ENCODE measurements at regions not wholly inside any gene's neighbourhood (a gene's known extent, or its start where the extent isn't known, plus 50 kb on each side); places are given as distances from the start of the nearest gene placed in this dataset.
A peak's percentile ranks its signal among the peaks of the same experiment; 100 is the strongest.
"Not testable (repeated sequence)": the region's sequence is repeated elsewhere in the genome, so short reads cannot be mapped to it uniquely, and the experiment has no call there.

DNA sequence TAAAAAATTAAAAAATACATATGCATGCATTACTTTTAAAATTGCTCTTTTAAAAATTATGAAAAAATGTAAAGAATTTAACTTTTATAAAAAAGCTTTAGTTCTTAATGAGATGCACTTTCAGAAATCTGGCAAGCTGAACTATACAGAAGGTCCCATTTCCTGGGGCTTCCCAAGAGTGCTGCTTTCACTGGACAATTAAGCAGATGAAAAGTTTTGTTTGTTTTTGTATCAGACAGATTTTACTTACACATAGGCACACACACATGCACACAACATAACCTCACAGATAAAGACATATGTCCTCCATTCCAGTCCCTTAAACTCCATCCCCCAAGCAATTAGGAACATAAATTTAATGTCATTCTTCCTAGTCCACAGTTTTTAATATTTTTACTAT is 402.3 kb upstream of the ASIC2 start:
- no peak for DNase-seq (ENCODE audit: low spot score)

DNA sequence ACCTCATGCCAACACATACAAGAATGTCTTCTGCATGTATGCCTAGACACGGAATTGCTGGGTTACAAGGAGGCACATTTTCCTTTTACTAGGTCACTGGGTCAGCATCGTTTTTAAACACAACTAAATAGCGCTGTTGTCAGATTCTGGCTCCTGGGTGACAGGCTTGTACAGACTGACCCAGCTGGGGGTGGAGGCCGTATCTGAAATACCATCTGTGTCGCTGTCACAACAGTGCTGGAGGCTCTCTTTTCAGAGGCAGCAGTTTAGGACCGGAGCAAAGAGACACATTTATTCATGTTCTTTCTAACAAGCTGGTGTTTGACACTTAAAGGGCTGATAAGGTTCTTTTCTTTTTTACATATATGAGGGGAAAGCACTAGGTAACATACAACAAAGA is 403.0 kb upstream of the ASIC2 start:
- DNase-seq (ENCODE audit: low spot score): no peak

DNA sequence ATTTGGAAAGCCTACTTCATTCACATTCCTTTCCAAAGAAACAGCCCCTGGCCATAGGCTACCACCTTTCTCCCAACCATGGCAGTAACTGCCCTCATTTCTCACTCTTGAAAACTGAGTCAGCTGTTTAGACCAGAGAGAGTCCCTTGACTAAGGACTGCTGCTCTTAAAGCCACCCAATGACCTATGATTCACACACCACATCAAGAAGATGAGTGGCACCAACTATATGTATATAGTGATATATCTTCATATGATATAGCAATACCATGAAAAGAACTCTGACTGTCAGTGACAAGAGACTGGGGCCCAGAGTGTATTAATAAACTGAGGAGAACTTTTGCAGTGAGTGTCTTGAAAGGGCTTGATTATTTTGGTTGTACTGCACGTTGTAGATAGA is 404.5 kb upstream of the ASIC2 start:
- no peak for DNase-seq (ENCODE audit: low spot score)

DNA sequence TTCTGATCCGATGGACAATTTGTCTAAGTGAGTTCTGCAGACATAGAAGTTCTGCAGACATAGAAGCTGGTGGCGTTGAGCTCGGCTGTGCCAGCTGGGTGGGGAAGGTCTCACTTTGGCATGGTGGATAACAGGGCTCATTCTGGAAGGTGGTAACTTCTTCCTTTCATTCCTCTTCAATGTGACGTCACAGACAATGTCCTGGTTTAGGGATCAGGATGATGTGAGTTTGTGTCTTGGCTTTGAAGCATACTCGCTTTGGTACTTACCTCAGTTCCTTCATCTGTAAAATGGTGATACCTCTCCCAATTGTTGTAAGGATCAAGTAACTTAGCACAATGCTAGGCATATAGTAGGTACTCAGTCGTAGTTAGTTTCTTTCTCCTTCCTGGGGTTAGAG is 408.8 kb upstream of the ASIC2 start:
- no peak for DNase-seq (ENCODE audit: low spot score)

DNA sequence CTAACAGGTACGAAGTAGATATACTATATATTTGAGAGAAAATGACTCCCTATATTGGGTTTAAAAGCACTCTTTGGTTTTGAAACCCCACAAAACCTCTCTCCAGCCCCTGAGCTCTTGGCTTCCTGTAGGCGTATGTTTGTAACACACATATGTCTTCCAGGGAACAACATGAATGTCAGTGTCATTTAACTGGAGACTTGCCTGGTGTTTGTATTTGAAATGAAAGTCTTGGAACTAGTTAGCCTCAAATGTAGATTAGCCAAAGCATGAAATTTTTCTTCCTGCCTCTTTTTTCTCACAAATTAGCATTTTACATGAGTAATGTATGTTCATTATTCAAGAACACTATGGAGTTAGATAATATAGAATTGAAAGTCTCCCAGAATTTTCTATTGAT is 411.8 kb upstream of the ASIC2 start:
- no peak for DNase-seq (ENCODE audit: low spot score)

DNA sequence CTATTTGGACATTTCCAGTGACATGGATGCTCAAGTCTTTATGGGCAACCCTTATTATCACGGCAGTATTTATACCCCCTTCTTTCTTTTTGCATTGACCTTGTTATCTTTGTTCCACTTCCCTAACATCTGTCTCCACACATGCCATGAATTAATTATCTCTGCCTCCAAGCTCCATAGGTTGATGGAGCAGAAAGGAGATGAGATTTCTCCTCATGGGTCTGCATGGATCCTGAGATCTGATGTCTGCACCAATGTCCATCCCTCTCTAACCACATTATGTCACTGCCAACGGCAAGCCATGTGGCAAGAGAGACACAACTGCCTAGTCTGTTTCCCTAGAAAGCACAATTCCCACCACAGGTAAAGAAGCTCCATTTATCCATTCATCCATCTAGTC is 416.8 kb upstream of the ASIC2 start:
- no peak for DNase-seq (ENCODE audit: low spot score)

DNA sequence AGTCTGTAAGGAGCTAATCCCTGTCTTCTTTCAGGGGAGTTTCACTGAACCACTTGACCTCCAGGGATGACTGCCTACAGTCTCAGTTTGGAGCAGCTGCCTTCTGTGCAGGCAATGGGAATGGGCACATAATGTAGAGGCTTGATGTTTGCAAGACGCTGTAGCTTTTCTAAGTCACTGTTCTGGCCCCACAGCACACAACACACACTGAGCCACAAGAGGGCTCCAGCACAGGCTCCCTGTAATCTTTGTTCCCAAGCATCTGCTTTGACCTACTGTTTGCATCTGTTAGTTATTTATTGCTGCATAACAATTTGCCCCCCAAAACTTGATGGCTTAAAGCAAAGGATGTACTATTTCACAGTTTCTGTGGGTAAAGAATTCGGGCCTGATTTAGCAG is 419.0 kb upstream of the ASIC2 start:
- no peak for DNase-seq (ENCODE audit: low spot score)

DNA sequence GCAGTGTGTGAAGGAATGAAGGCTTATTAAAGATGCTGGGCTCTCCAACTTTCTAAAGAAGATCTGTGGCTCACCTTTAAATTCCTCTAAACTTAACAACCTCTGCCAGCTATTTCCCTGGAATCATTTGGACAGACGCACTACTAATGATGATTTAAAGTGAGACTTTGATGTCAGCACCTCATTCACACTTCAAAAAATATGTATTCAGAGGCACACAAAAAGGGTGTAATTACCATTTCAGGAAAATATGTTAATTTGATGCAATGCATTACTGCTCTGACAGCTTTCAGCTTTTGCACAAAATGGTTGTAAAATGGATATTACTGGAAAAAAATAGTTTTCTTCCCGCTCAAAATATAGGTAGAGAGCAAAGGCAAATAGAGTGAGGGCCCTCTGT is 423.9 kb upstream of the ASIC2 start:
- DNase-seq (ENCODE audit: low spot score): no peak

DNA sequence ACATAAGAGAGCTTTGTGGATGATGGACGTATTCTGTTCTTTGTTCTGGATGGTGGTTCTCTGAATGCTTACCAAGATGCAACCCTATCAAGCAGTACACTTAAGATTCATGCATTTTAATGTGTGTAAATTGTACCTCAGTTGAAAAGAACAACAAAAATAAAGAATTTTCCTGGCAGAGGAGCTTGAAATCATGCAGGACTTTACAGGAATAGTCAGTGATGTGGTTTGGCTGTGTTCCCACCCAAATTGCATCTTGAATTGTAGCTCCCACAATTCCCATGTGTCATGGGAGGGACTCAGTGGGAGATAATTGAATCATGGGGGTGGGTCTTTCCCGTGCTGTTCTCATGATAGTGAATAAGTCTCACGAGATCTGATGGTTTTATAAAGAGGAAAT is 430.6 kb upstream of the ASIC2 start:
- DNase-seq (ENCODE audit: low spot score): not testable (repeated sequence)

DNA sequence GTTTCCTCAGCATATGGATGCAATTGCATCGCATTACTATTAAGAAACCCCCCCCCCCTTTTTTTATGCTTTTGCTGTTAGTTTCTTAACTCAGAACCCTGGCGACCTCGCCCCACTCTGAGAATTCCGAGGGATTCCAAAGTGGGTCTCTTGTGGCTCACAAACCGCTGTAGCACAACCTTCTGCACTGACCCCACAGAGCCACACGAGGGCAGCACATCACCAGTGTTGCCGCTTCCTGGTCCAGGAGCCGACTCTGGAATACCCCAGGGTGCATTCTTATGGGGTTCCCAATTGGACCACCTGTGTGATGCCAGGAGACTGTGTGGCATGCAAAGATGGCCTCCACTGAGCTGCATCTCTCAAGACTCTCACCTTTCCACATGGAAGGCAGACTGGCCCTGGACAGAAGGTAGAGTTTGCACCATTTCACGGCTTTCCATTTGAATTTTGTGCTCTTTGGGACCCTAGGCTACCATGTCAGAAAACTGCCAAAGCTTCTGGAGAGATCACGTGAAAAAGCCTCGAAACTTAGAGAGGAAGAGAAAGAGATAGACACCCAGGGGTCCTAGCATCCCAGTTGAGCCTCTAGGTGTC is 432.7 kb upstream of the ASIC2 start:
- DNase-seq (ENCODE audit: low spot score): peak; percentile 4

DNA sequence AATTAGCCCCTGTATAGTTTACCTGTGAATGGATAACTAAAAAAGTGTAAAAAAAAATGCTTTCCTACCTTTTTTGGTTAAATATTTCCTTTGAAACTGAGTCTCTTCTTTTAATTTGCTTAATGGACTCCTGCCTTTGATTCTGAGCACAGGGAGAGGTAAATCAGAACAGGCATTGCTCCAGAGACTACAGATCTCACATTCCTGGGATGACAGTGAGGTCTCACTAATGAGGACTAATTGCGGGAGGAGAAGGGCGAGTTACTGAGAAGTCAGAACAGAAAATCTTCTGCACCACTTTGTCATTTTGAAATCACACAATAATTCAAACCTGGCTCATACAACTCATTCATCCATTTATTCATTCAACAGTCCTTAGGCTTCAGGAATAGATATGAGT is 437.0 kb upstream of the ASIC2 start:
- DNase-seq (ENCODE audit: low spot score): no peak

DNA sequence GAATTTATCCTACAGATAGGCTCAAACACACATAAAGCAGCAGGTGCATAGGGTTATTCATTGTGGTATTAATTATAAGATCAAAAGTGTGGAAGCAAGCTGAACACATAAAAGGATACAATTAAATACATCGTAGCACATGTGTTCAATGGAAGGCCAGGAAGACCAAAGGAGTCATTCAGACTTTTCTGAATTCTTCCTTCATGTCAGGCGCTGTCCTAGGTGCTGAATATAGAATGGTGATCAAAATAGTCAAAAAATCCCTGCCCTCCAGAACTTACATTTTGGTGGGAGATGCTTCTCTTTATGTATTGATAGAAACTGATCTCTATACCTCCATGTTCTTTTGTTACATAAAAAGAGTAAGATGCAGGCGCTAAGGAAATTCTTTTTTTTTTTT is 439.0 kb upstream of the ASIC2 start:
- no peak for DNase-seq (ENCODE audit: low spot score)

DNA sequence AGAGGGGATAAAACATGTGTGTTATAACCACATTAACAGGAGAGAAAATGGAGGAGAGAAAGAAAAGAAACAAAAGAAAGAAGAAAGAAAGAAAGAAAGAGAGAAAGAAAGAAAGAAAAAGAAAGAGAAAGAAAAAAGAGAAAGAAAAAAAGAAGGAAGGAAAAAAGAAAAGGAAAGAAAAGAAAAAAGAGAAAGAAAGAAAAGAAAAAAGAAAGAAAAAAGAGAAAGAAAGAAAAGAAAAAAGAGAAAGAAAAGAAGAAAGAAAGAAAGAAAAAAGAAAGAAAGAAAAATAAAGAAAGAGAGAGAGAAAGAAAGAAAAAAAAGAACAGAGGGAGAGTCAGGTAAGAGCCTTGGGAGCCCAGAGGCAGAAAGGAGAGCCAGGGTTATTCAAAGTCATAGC is 446.6 kb upstream of the ASIC2 start:
- DNase-seq (ENCODE audit: low spot score): no peak

DNA sequence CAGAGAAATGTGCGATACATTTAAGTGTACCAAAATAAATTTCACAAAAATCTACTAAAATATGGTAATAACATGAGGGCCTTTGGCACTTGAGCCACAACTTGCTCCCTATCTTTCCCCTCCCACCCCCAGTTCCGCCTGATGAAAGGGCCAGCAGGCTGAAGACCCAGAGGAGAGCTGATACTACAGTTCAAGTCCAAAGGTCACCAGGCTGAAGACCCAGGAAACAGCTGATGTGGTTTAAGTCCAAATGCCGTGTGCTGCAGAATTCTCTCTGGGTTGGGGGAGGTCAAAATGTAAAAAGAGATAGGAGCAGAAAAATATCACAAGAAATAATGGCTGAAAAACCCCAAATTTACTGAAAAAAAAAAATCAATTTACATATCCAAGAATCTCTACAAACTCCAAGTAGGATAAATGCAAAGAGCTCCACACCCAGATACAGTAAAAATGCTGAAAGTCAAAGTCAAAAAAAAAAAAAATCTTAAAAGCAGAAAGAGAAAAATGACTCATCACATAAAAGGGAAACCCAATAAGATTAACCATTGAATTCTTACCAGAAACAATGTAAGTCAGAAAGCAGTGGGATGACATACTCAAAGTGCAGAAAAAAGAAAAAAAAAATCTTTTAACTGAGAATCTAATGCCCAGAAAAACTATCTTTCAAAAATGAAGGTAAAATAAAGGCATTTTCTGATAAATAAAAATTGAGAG is 452.1 kb upstream of the ASIC2 start:
- no peak for DNase-seq (ENCODE audit: low spot score)

DNA sequence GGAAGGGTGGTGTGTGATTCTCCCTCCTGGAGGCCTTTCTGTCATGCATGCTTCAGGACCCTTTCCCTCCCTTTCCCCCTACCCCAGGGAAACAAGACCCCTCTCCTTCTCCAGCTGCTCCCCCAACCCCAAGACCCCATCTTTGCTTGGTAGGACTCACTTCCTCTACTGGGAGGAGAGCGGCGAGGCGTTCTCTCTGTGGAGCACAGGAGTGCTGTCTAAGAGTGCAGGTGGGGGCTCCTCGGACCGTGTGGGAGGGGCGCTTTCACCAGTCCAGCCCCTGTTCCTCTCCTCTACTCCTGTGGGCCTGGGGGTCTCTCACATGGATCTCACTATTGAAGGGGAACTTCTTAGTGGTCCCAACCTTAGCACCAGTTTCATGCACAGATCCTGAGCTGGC is 456.1 kb upstream of the ASIC2 start:
- DNase-seq (ENCODE audit: low spot score): no peak

DNA sequence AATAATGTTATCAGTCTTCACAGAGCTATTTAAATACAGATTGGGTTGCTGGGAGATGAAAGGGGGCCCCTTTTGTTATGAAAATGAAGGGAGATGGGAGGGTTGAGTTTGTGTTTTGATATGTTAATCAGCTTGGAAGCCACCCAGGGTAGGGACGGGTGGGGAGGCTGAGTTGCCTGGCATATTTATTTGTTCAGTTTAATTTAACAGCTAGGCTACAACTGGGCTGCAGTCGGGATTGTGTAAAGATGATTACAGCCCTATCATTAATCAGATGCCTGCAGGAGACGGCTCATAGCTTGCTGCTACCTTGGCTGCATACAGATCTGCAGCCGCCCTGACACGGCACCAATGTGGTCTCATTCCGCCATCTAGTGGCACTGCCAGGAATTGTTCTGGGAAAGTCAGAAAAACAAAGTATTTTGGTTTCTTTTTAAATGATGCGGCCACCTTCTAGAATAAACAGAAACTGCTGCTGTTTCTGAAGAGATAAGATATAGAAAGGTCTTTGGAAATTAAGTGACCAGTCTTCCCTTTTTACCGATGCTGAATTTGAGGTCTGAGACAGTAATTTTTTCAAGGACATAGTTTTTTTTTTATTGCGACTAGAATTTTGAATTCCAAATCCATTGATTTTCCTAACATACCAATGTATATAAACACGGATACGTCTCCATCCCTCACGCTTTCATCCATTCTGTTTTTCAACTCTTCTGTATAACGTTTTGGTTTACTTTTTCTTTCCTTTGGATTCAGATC is 458.0 kb upstream of the ASIC2 start:
- DNase-seq (ENCODE audit: low spot score): peak; percentile 61

DNA sequence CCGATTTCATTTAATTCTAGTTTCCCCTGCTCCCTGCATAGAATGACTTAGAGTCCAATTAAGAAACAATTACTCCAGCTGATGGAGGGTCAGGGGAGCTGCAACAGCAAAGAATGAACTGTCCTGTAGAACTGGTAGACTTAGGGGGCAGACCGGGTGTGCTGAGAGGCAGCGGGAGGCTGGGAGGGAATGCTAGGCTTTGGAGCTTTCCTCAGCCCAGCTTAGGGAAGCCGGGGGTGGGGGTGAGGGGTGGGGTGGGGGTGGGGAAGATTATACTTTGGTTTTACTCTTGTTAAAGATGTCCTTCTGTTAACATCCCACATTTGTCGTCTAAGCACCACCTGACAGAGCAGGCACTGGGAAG is 458.6 kb upstream of the ASIC2 start:
- no peak for DNase-seq (ENCODE audit: low spot score)

DNA sequence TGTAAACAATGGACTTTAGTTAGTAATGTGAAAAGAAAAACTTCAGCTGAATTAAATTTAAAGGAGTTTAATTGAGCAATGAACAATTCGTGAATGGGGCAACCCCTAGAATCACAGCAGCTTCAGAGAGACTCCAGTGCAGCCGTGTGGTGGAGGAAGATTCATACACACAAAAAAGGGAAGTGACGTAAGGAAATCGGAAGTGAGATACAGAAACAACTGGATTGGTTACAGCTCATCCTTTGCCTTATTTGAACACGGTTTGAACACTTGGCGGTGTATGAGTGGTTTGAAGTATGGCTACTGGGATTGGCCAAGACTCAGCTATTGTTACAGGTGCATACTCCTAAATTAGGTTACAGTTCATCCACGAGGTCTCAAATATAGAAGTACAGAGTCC is 460.4 kb upstream of the ASIC2 start:
- DNase-seq (ENCODE audit: low spot score): no peak

DNA sequence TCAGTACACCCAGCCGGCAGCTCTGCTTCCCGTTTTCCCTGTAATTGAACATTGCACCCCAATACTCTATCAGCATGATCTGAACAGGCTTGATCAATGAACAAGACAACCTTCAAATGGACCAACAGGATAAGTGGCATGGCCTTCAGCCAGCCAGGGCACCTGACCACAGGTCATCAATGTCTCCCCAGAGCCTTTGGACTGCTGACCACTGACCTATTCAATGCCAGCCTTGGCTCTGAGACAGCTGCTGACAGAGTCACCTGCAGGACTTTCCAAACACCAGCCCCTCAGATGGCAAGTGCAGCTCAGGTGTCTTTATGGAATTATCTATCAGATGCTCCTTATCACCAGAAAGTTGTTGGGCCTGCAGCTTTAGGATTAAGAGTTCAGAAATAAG is 462.9 kb upstream of the ASIC2 start:
- no peak for DNase-seq (ENCODE audit: low spot score)

DNA sequence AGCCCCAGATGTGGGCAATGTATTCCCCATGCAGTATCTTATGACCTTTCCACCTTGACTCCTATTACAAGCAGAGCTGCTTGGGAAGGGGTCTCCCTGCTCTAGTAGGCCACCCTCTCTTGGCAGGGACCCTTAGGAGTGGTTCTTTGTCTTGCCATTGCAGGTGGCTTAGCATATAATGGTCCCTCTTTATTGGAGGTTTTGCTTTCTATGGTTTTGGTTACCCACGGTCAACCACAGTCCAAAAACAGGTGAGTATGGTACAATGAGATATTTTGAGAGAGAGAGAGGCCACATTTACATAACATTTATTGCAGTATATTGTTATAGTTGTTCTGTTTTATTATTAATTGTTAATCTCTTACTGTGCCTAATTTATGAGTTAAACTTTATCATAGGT is 472.8 kb upstream of the ASIC2 start:
- no peak for DNase-seq (ENCODE audit: low spot score)

DNA sequence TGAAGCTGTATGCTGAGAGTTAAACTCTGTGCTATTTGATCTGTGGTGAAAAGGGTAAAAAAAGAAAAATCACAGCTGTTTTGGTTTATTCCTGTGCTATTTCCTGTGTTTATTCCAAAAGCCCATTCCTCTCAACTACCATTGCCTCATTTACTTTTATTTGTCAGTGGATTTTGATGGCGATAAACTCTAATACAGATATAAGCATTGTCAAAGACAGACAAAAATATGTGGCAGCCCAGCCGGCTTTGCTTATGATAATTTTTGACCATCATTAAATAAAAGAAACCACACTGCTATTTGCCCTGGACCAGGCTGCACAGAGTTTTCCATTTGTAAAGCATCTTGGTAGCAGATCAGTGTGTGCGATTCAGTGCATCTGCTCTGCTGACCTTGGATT is 473.6 kb upstream of the ASIC2 start:
- DNase-seq (ENCODE audit: low spot score): no peak

DNA sequence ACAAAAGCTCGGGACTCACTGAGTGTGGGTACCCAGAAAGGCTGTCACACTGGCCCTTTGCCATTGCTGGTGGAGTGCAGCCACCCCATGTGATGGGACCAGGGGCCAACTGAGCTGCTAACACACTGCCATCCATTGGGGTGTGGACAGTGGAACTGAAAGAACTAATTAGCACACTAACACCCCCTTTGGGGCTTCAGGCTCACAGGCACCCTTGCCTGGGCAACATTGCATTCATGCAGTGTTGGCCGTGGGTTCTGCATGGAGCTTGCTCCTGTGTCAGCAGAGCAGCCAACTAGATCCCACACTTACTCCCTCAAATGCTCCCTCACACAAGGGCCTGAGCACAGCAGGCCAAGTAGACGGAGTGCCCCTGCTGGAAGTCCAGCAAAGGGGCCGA is 476.0 kb upstream of the ASIC2 start:
- DNase-seq (ENCODE audit: low spot score): no peak

DNA sequence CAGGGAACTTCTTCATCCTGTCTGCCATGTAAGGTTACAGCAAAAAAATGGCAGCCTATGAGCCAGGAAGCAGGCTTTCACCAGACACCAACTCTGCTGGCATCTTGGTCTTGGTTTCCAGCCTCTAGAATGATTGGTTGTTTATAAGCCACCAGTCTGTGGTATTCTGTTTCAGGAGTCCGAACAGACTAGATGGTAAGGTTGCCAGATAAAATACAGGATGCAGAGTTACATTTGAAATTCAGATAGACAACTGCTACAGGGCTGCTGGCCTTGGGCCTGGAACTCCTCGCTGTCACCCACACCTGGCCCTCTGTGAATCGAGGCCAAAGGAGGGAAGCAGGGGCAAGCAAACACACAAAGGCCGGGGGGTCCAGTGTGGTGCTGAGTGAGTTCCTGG is 478.8 kb upstream of the CCL2 start:
- no peak for DNase-seq (ENCODE audit: low spot score)

DNA sequence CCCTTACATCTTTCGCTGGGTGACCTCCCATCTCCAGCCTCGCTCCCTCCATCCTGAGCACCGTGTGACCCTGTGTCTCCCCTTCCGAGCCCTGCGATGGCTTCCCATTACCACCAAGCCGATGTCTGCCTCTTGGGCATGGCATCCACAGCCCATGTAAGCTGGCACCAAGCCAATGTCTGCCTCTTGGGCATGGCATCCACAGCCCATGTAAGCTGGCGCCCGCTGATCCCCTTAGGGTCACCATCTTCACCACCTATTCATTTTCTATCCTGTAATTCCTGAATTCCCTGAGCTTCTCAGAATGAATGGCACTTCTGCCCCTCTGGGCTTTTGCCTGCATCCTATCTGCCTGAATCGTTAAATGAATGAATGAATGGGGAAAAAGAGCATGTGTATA is 478.2 kb upstream of the CCL2 start:
- no peak for DNase-seq (ENCODE audit: low spot score)

All from globus pallidus (tissue), 1 donor.